ENCODE measurements at regions not wholly inside any gene's neighbourhood (a gene's known extent, or its start where the extent isn't known, plus 50 kb on each side); places are given as distances from the start of the nearest gene placed in this dataset.

- Mint-ChIP-seq H3K4me3 (no peak overlapping the region), H3K4me1 (no peaks in the 10 kb centered on the region), H3K27ac (peak overlapping the region; percentile 6), H3K27me3 (no peaks in the 10 kb centered on the region), H3K9me3 (ENCODE audit: insufficient read depth) (no peaks in the 10 kb centered on the region)
- TF ChIP-seq EZH2 (IDR thresholded peaks at IDR 0.05; ENCODE audit: borderline replicate concordance, insufficient read depth, low read depth, low read length, poor library complexity, severe bottlenecking): no peak
- TF ChIP-seq, protein P1, sequence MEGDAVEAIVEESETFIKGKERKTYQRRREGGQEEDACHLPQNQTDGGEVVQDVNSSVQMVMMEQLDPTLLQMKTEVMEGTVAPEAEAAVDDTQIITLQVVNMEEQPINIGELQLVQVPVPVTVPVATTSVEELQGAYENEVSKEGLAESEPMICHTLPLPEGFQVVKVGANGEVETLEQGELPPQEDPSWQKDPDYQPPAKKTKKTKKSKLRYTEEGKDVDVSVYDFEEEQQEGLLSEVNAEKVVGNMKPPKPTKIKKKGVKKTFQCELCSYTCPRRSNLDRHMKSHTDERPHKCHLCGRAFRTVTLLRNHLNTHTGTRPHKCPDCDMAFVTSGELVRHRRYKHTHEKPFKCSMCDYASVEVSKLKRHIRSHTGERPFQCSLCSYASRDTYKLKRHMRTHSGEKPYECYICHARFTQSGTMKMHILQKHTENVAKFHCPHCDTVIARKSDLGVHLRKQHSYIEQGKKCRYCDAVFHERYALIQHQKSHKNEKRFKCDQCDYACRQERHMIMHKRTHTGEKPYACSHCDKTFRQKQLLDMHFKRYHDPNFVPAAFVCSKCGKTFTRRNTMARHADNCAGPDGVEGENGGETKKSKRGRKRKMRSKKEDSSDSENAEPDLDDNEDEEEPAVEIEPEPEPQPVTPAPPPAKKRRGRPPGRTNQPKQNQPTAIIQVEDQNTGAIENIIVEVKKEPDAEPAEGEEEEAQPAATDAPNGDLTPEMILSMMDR (IDR thresholded peaks at IDR 0.05): no peak
- ATAC-seq (ENCODE audit: low read depth) (no peak), DNase-seq (no peak)
- intact Hi-C loops (cut with micrococcal nuclease): no loop called here
- no peaks in the 10 kb centered on the region for H3K9me3 ChIP-seq (ENCODE audit: control extremely low read depth in 1 of 3, control insufficient read depth in 2 of 3, insufficient read depth in 1 of 3, low read length in 2 of 3)
- no peak overlapping the region for H3K4me2 ChIP-seq (replicated peaks; ENCODE audit: low read depth, low read length, poor library complexity, severe bottlenecking)
- ChIA-PET CTCF (interaction anchor here (0.6 to 1.1 kb wide), 4 partner anchors 10 to 34 kb away, joined by 3 read pairs; no protein-coding TSS in a partner anchor), POLR2A (no interaction called here)
- peaks cover 0 to 13% of the 10 kb centered on the region in 2 donors for H3K4me1 ChIP-seq (ENCODE audit: control insufficient read depth in 2 of 2, insufficient read depth in 2 of 2, low read length in 2 of 2)
- WGBS (ENCODE audit: insufficient coverage): 90% methylated on average over 5 of the region's 7 CpGs
- no peaks in the 10 kb centered on the region for H3K79me2 ChIP-seq (ENCODE audit: control insufficient read depth, insufficient read depth, low read length)
- no peak overlapping the region for H3K27ac ChIP-seq (ENCODE audit: low read length in 2 of 2)
- H3K9ac ChIP-seq (ENCODE audit: low read length): no peak overlapping the region
- H3K36me3 ChIP-seq (replicated peaks in 1 of 2; ENCODE audit: control extremely low read depth in 1 of 2, control insufficient read depth in 1 of 2, extremely low read depth in 1 of 2, insufficient read depth in 2 of 2, low read length in 1 of 2): no peaks in the 10 kb centered on the region
- H2AFZ ChIP-seq (ENCODE audit: insufficient read depth, low read depth, low read length, poor library complexity, severe bottlenecking): no peak overlapping the region
- no peak overlapping the region for H3K4me3 ChIP-seq (ENCODE audit: control extremely low read depth in 1 of 5, extremely low read depth in 1 of 5, insufficient read depth in 1 of 5, low read depth in 2 of 5, low read length in 4 of 5)
- no peaks in the 10 kb centered on the region for H4K20me1 ChIP-seq (ENCODE audit: control insufficient read depth, insufficient read depth, low read length, poor library complexity, severe bottlenecking)
- H3K27me3 ChIP-seq (replicated peaks in 1 of 4; ENCODE audit: control extremely low read depth in 1 of 4, control insufficient read depth in 3 of 4, insufficient read depth in 4 of 4, low read length in 3 of 4): no peaks in the 10 kb centered on the region
Measured at GRCh38 chr1:25003457-25004190, 73.5 kb upstream of the RUNX3 start.

DNA sequence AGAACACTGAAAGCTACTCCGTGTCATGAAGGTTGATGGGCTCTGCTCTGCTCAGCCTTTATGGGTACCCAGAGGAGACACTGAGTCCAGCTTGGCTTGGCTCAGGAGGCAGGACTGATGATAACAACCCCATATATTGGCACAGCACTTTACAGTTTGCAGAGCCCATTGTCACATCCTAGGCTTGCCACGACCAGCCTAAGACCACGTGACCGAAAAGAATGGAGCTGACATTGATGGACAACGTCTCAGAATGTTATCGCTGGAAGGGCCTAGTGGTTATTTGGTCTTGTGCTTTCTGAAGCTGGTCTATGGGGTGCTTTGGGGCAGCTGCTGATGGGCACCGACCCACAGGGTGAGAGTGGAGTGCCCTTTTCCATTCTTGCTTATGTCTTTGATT, 72.9 kb upstream of the RUNX3 start:
- no peak overlapping the region for H3K27ac Mint-ChIP-seq
- intact Hi-C loops (cut with micrococcal nuclease): no loop called here
- H3K4me1 Mint-ChIP-seq: no peaks in the 10 kb centered on the region

More for the DNA sequence above, 72.9 kb upstream of the RUNX3 start:
- Histone ChIP-seq H2AFZ (ENCODE audit: insufficient read depth, low read depth, low read length, poor library complexity, severe bottlenecking) (no peak overlapping the region), H3K79me2 (ENCODE audit: control insufficient read depth, insufficient read depth, low read length) (no peaks in the 10 kb centered on the region), H3K9me3 (ENCODE audit: control extremely low read depth in 1 of 3, control insufficient read depth in 2 of 3, insufficient read depth in 1 of 3, low read length in 2 of 3) (no peaks in the 10 kb centered on the region), H3K4me3 (ENCODE audit: control extremely low read depth in 1 of 5, extremely low read depth in 1 of 5, insufficient read depth in 1 of 5, low read depth in 2 of 5, low read length in 4 of 5) (no peak overlapping the region), H3K27ac (ENCODE audit: low read length in 2 of 2) (no peak overlapping the region), H3K36me3 (replicated peaks in 1 of 2; ENCODE audit: control extremely low read depth in 1 of 2, control insufficient read depth in 1 of 2, extremely low read depth in 1 of 2, insufficient read depth in 2 of 2, low read length in 1 of 2) (no peaks in the 10 kb centered on the region), H3K9ac (ENCODE audit: low read length) (no peak overlapping the region), H3K4me1 (ENCODE audit: control insufficient read depth in 2 of 2, insufficient read depth in 2 of 2, low read length in 2 of 2) (peaks cover 0 to 14% of the 10 kb centered on the region in 2 donors), H4K20me1 (ENCODE audit: control insufficient read depth, insufficient read depth, low read length, poor library complexity, severe bottlenecking) (no peaks in the 10 kb centered on the region), H3K27me3 (replicated peaks in 1 of 4; ENCODE audit: control extremely low read depth in 1 of 4, control insufficient read depth in 3 of 4, insufficient read depth in 4 of 4, low read length in 3 of 4) (no peaks in the 10 kb centered on the region), H3K4me2 (replicated peaks; ENCODE audit: low read depth, low read length, poor library complexity, severe bottlenecking) (no peak overlapping the region)
- H3K4me3 Mint-ChIP-seq: no peak overlapping the region
- TF ChIP-seq, protein P1 (IDR thresholded peaks at IDR 0.05): no peak
- no peak for TF ChIP-seq EZH2 (IDR thresholded peaks at IDR 0.05; ENCODE audit: borderline replicate concordance, insufficient read depth, low read depth, low read length, poor library complexity, severe bottlenecking)
- ChIA-PET CTCF (interaction anchor here (0.8 kb wide), 1 partner anchor 15 kb away, joined by 3 read pairs; no protein-coding TSS in a partner anchor), POLR2A (no interaction called here)
- 98% methylated on average over 6 of the region's 7 CpGs for WGBS (ENCODE audit: insufficient coverage)
- DNase-seq: no peak
- no peaks in the 10 kb centered on the region for H3K27me3 Mint-ChIP-seq
- no peaks in the 10 kb centered on the region for H3K9me3 Mint-ChIP-seq (ENCODE audit: insufficient read depth)
- ATAC-seq (ENCODE audit: low read depth): no peak
